CD14-positive monocyte (primary cell): ENCODE measurements at regions not wholly inside any gene's neighbourhood (a gene's known extent, or its start where the extent isn't known, plus 50 kb on each side); places are given as distances from the start of the nearest gene placed in this dataset.

ENCODE experiments used
- DNase-seq, 3 donors: peaks; one replicate each; pipeline ENCODE4 v3.0.0-alpha.2; 2011 to 2022
- H2AFZ ChIP-seq: 2 replicates; pipeline ENCODE4 v1.6.0; 2012; ENCODE audit warnings: mild to moderate bottlenecking, low read depth, low read length, inconsistent platforms; ENCODE audit not compliant: insufficient read depth, poor library complexity, severe bottlenecking
- H3K27ac ChIP-seq, 2 donors: 1 replicate in 1 of 2; 2 replicates in 1 of 2; pipeline ENCODE4 v1.5.1; 2012 to 2013; ENCODE audit warnings: low read length in 2 of 2, control low read depth in 1 of 2, inconsistent platforms in 1 of 2, low read depth in 1 of 2, mild to moderate bottlenecking in 1 of 2
- H3K27me3 ChIP-seq, 2 donors: one replicate each; pipeline versions ENCODE4 v1.6.0 to v1.6.1; 2011 to 2013; ENCODE audit warnings: low read length in 2 of 2; ENCODE audit not compliant: control insufficient read depth in 2 of 2, insufficient read depth in 2 of 2
- H3K36me3 ChIP-seq, 2 donors: replicated peaks in 1 of 2; 1 replicate in 1 of 2; 2 replicates in 1 of 2; pipeline versions ENCODE4 v1.5.1 to v1.6.1; 2012 to 2013; ENCODE audit warnings: low read length in 2 of 2, control low read depth in 1 of 2, inconsistent platforms in 1 of 2, mild to moderate bottlenecking in 1 of 2; ENCODE audit not compliant: insufficient read depth in 2 of 2, control insufficient read depth in 1 of 2
- H3K4me1 ChIP-seq, 2 donors: 1 replicate in 1 of 2; 2 replicates in 1 of 2; pipeline versions ENCODE4 v1.5.1 to v1.6.1; 2012 to 2013; ENCODE audit warnings: low read length in 2 of 2, control low read depth in 1 of 2, inconsistent platforms in 1 of 2, mild to moderate bottlenecking in 1 of 2, moderate library complexity in 1 of 2; ENCODE audit not compliant: insufficient read depth in 2 of 2, control insufficient read depth in 1 of 2
- H3K4me2 ChIP-seq: replicated peaks from 2 replicates; pipeline ENCODE3; 2012; ENCODE audit warnings: low read length, moderate library complexity, mild to moderate bottlenecking; ENCODE audit not compliant: poor library complexity, severe bottlenecking; ENCODE audit errors: extremely low read depth
- H3K4me3 ChIP-seq, 3 experiments: fragments of 200-600 bp in 1 of 3; sonication (generic) in 1 of 3; replicated peaks in 1 of 3; 1 replicate in 2 of 3; 2 replicates in 1 of 3; pipeline ENCODE4 v1.5.1; 2011 to 2013; ENCODE audit warnings: low read length in 3 of 3, mild to moderate bottlenecking in 3 of 3, control low read depth in 2 of 3, low read depth in 2 of 3, inconsistent platforms in 1 of 3, moderate library complexity in 1 of 3
- H3K79me2 ChIP-seq: 2 replicates; pipeline ENCODE4 v1.6.0; 2012; ENCODE audit warnings: mild to moderate bottlenecking, control low read depth, inconsistent platforms, low read length, moderate library complexity; ENCODE audit not compliant: insufficient read depth
- H3K9ac ChIP-seq: 2 replicates; pipeline ENCODE4 v1.6.0; 2017; ENCODE audit warnings: low read length, mild to moderate bottlenecking; ENCODE audit not compliant: insufficient read depth, poor library complexity, severe bottlenecking
- H3K9me3 ChIP-seq, 2 donors: replicated peaks in 1 of 2; 1 replicate in 1 of 2; 2 replicates in 1 of 2; pipeline versions ENCODE4 v1.5.1 to v1.6.1; 2012 to 2013; ENCODE audit warnings: low read length in 2 of 2, control low read depth in 1 of 2; ENCODE audit not compliant: control insufficient read depth in 1 of 2, insufficient read depth in 1 of 2
- H4K20me1 ChIP-seq: 2 replicates; pipeline ENCODE4 v1.6.0; 2012; ENCODE audit warnings: mild to moderate bottlenecking, low read length, control low read depth, moderate library complexity; ENCODE audit not compliant: insufficient read depth
- H3K27ac Mint-ChIP-seq, 7 donors: one replicate each; pipeline ENCODE4 v1.8.0; 2020; ENCODE audit warnings: mild to moderate bottlenecking in 7 of 7, mixed read lengths in 7 of 7, moderate library complexity in 6 of 7, inconsistent platforms in 2 of 7
- H3K27me3 Mint-ChIP-seq, 3 donors: one replicate each; pipeline ENCODE4 v1.8.0; 2021 to 2022; ENCODE audit warnings: low read depth in 3 of 3, mild to moderate bottlenecking in 3 of 3, mixed read lengths in 3 of 3, moderate library complexity in 3 of 3, inconsistent platforms in 1 of 3
- H3K36me3 Mint-ChIP-seq, 2 donors: one replicate each; pipeline ENCODE4 v1.8.0; 2020; ENCODE audit warnings: mixed read lengths in 2 of 2, inconsistent platforms in 1 of 2, mild to moderate bottlenecking in 1 of 2
- H3K4me1 Mint-ChIP-seq: one replicate; pipeline ENCODE4 v1.8.0; 2020; ENCODE audit warnings: mild to moderate bottlenecking, mixed read lengths
- H3K4me3 Mint-ChIP-seq, 2 donors: one replicate each; pipeline ENCODE4 v1.8.0; 2020; ENCODE audit warnings: mild to moderate bottlenecking in 2 of 2, mixed read lengths in 2 of 2, moderate library complexity in 1 of 2
- H3K9me3 Mint-ChIP-seq, 7 donors: one replicate each; pipeline ENCODE4 v1.8.0; 2020 to 2022; ENCODE audit warnings: mixed read lengths in 7 of 7, mild to moderate bottlenecking in 6 of 7, moderate library complexity in 6 of 7, inconsistent platforms in 2 of 7
- WGBS: methylation state at CpG from one replicate; pipeline ENCODE4 v1.1.5; 2013; ENCODE audit warnings: missing lambda C conversion rate; ENCODE audit not compliant: insufficient coverage; 5-methylcytosine and 5-hydroxymethylcytosine counted together
- intact Hi-C, 2 donors: fragments of 100-400 bp; cut with micrococcal nuclease; formaldehyde crosslinking; loops; one replicate each; pipeline versions ENCODE4 v1.15.0 to v1.15.1; 2023
- TF ChIP-seq, protein P1 (sequence below): fragments of 200-600 bp; IDR thresholded peaks from one replicate; pipeline ENCODE4 v1.8.0; 2022; ENCODE audit warnings: antibody characterized with exemption, mild to moderate bottlenecking

DNA sequence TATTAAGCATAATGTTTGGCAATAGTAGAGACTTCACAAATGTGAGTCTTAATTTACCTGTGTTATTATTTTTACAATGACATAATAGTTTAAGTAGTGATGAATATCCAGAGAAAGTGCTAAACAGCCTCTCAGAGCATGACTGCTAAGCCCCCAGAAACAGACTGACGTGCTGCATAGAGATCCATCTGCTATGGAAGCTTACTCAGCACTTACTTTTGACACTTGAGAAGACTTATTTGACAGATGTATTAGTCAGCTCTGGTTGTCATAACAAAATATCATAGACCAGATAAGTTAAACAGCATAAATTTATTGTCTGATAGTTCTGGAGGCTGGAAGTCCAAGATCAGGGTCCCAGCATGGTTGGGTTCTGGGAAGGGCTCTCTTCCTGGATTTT is 334.9 kb upstream of the MON1B start:
- H3K9me3 ChIP-seq, result peaks cover 0 to 6% of the 10 kb centered on the region in 2 donors
- no peak overlapping the region for H3K27ac ChIP-seq
- H3K27me3 ChIP-seq, result no peaks in the 10 kb centered on the region
- Mint-ChIP-seq H3K4me3 (no peak overlapping the region), H3K27ac (no peak overlapping the region), H3K27me3 (peaks cover 0 to 1% (median 0%) of the 10 kb centered on the region in 3 donors), H3K9me3 (peaks cover 0 to 2% (median 0%) of the 10 kb centered on the region in 7 donors), H3K4me1 (no peaks in the 10 kb centered on the region), H3K36me3 (no peaks in the 10 kb centered on the region)
- TF ChIP-seq, protein P1, sequence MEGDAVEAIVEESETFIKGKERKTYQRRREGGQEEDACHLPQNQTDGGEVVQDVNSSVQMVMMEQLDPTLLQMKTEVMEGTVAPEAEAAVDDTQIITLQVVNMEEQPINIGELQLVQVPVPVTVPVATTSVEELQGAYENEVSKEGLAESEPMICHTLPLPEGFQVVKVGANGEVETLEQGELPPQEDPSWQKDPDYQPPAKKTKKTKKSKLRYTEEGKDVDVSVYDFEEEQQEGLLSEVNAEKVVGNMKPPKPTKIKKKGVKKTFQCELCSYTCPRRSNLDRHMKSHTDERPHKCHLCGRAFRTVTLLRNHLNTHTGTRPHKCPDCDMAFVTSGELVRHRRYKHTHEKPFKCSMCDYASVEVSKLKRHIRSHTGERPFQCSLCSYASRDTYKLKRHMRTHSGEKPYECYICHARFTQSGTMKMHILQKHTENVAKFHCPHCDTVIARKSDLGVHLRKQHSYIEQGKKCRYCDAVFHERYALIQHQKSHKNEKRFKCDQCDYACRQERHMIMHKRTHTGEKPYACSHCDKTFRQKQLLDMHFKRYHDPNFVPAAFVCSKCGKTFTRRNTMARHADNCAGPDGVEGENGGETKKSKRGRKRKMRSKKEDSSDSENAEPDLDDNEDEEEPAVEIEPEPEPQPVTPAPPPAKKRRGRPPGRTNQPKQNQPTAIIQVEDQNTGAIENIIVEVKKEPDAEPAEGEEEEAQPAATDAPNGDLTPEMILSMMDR, result no peak
- H3K9ac ChIP-seq, result no peak overlapping the region
- H3K4me2 ChIP-seq, result no peak overlapping the region
- H3K4me1 ChIP-seq, result no peaks in the 10 kb centered on the region
- 89% methylated on average over 1 of the region's 1 CpG for WGBS
- DNase-seq, result no peak
- H3K4me3 ChIP-seq, result no peak overlapping the region
- no peaks in the 10 kb centered on the region for H4K20me1 ChIP-seq
- H3K36me3 ChIP-seq, result no peaks in the 10 kb centered on the region
- intact Hi-C loops, result no loop called here
- H3K79me2 ChIP-seq, result no peaks in the 10 kb centered on the region
- no peak overlapping the region for H2AFZ ChIP-seq

DNA sequence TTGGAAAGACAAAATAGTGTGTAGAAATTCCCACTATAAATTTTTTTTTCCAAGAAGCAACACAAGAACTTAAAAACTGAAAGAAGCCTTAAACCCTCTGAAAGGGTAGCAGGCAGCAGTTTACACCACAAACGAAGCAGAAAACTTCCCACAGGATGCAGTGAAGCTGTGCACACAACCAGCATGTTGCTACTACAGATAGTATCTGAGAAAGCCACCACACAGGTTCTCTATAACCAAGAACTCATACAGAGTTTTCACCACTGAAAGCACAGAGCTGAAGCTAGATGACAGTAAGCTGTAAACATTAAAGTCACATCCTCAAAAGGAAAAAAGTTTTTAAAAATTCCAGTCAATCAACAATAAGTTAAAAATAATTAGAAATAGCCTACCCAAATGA is 333.6 kb upstream of the MON1B start:
- Histone ChIP-seq H3K4me3 (no peak overlapping the region), H3K4me2 (no peak overlapping the region), H2AFZ (no peak overlapping the region), H3K36me3 (no peaks in the 10 kb centered on the region), H3K9me3 (peaks cover 0 to 6% of the 10 kb centered on the region in 2 donors), H3K27me3 (no peaks in the 10 kb centered on the region), H3K27ac (no peak overlapping the region), H3K9ac (no peak overlapping the region), H4K20me1 (no peaks in the 10 kb centered on the region), H3K4me1 (no peaks in the 10 kb centered on the region), H3K79me2 (no peaks in the 10 kb centered on the region)
- TF ChIP-seq, protein P1, result no peak
- Mint-ChIP-seq H3K27me3 (peaks cover 0 to 1% (median 0%) of the 10 kb centered on the region in 3 donors), H3K36me3 (no peaks in the 10 kb centered on the region), H3K9me3 (peaks cover 0 to 2% (median 0%) of the 10 kb centered on the region in 7 donors), H3K4me3 (no peak overlapping the region), H3K27ac (no peak overlapping the region), H3K4me1 (no peaks in the 10 kb centered on the region)
- DNase-seq, result no peak
- 33% methylated on average over 1 of the region's 1 CpG for WGBS
- intact Hi-C loops, result no loop called here
